C4-2B (cell line): ENCODE measurements at regions not wholly inside any gene's neighbourhood (a gene's known extent, or its start where the extent isn't known, plus 50 kb on each side); places are given as distances from the start of the nearest gene placed in this dataset.

Experiments
- H3K27ac ChIP-seq: fragments of 450-650 bp; 2 replicates; pipeline ENCODE4 v1.5.1; 2017
- ZFX ChIP-seq: fragments of 450-650 bp; IDR thresholded peaks from 2 replicates; pipeline ENCODE4 v1.6.1; 2017
- TF ChIP-seq, protein P1 (sequence below): fragments of 450-650 bp; conservative IDR thresholded peaks from 2 replicates; pipeline ENCODE4 v1.5.1; 2017; ENCODE audit warnings: mild to moderate bottlenecking

GRCh38 chr11:70543611-70544010 is 145.3 kb downstream of the CTTN start:
- no peak for TF ChIP-seq ZFX
- H3K27ac ChIP-seq, result no peak overlapping the region

DNA sequence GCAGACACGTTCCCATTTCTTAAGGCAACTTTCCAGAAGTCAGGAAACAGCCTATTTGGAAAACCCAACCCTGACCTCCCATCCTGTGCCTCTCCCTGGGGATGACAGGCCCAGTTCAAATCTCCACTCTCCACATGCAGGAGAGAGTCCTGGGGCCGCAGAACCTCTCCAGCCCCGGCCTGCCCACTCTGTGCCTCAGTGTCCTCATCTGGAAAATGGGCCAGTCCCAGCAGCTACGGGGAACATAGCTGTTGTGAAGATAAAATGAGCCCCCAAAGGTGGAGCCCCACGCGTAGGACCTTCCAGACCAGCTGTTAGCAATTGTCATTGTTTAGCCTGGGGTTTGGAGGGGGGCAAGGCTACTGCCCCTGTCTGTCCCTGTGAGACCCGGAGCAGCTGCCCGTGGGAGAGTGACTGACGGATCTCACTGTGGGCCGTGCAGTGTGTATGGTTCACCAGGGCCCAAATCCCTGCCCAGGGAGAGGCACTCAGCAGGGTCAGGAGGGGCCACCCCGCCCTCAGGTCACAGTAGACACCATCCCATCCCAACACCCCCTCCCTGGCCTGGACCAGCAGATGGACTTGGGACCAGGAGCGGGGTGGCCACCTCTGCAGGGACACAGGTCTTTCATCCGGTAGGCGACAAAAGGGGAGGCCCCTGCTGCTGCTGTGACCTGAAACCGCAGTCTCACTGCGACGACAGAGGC is 145.9 kb downstream of the CTTN start:
- H3K27ac ChIP-seq, result no peak overlapping the region
- TF ChIP-seq, protein P1, sequence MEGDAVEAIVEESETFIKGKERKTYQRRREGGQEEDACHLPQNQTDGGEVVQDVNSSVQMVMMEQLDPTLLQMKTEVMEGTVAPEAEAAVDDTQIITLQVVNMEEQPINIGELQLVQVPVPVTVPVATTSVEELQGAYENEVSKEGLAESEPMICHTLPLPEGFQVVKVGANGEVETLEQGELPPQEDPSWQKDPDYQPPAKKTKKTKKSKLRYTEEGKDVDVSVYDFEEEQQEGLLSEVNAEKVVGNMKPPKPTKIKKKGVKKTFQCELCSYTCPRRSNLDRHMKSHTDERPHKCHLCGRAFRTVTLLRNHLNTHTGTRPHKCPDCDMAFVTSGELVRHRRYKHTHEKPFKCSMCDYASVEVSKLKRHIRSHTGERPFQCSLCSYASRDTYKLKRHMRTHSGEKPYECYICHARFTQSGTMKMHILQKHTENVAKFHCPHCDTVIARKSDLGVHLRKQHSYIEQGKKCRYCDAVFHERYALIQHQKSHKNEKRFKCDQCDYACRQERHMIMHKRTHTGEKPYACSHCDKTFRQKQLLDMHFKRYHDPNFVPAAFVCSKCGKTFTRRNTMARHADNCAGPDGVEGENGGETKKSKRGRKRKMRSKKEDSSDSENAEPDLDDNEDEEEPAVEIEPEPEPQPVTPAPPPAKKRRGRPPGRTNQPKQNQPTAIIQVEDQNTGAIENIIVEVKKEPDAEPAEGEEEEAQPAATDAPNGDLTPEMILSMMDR, result no peak
- no peak for TF ChIP-seq ZFX

DNA sequence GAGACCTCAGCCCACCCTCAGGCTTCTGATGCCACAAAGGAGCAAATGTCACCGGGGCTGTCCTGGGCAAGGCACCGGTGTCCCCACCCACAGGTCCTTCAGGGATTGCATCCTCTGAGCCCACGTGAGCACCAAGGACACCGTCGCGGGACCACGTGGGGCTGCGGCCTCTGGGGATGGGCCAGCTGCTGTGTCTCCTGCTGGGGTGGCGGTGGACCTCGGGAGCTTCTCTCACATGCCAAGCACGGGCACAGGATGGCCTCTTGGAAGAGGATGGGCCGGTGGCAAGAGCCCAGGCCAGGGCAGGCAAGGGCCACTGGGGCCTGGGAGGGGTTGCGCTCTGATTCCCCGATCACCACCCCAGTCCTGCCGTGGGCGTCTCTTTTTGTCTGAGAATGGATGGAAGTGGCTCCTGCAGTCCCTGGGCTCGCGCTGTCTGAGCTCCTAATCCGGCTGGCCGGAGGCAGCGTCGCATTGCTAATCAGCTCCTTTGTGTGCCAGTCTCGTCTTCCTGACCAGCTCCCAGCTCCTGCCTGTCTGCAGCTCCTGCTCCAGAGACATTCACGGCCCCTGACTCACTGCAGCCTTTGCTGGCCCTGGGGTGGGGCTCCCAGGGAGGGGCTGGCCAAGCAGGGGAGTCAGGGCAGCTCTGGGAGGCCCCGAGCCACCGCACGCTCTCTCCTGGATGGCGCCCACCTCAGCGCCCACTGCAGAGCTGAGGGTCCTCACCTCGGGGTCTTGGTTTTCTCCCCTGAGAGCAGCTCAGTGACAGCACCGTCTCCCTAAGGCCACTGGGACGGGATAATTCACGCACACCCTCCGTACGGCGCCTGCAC is 146.7 kb downstream of the CTTN start:
- no peak overlapping the region for H3K27ac ChIP-seq
- TF ChIP-seq, protein P1, result no peak
- TF ChIP-seq ZFX, result no peak

GRCh38 chr11:70545610-70545912 is 147.2 kb downstream of the CTTN start:
- TF ChIP-seq ZFX, result no peak
- TF ChIP-seq, protein P1, result no peak
- H3K27ac ChIP-seq, result no peak overlapping the region

DNA sequence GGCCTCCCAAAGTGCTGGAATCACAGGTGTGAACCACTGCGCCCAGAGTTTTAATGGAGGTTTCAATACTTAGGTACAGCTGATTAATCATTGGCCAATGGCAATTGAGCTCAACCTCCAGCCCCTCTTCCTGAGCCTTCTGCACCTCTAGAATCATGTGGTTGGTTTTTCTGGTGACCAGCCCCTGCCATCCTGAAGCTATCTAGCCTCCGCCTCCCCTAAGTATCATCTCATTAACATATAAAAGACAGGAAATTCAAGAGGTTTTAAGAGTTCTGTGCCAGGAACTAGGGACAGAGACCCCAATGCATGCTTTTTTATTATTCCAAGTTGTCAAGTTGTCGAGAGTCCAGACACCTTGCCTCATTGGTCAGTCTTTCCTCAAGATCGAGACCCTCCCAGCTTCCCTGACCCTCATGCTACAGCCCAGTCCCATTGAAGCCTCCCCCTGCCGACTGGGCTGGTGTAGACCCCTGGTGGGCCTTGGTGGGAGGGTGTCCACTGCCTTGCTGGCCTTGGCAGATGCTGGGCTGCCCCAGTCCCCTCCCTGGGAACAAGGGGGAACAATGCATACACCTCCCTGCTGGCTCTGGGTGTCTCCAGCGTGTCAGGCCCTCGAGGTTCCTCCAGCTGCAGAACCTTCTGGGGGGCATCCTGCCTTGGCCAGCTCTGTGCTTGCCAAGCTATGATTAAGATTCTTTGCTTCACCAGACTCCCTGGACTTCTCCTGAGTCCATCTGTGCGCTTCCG is 148.0 kb downstream of the CTTN start:
- no peak for TF ChIP-seq ZFX
- TF ChIP-seq, protein P1, result no peak
- H3K27ac ChIP-seq, result no peak overlapping the region

GRCh38 chr11:70547386-70547785 is 149.1 kb downstream of the CTTN start:
- TF ChIP-seq, protein P1, result no peak
- no peak for TF ChIP-seq ZFX
- no peak overlapping the region for H3K27ac ChIP-seq

DNA sequence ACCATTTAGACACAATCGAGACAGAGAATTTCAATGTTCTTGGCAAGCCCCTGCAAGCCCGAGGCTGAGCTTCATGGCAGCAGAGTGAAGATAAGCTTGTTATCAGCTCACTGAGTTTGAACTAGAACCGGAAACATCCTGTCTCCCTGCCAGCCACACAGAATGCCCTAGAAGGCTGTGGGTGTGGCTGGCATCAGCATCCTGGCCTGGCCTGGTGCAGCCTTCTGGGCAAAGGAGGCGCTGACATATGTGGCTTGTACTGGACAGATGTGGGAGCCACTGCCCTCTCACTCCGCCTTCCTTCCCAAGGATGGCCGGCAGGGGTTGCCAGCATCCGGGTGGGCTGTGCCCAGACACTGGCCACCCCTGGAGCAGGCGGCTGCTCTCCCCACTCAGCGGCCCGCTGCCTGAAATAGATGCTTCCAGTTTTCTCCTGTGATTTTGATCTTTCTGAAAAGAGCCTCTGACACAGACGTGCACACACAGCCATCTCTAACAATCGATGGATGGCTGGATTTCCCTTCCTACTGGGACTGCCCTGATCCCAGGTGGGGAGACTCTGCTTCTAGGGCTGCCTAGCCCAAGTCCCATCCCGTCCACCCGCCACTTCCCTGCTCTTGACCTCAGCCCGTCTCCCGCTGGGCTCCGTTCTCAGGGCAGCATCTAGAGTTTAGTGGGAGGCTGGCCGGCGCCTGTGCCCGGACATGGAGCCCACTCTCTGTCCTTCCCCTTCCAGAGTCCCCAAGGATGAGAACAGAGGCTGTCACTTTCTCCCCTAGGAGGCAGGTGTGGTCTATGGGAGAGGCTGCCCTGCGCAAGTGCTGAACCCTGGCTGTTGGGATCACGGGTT is 149.7 kb downstream of the CTTN start:
- TF ChIP-seq ZFX, result no peak
- TF ChIP-seq, protein P1, result no peak
- H3K27ac ChIP-seq, result no peak overlapping the region
